Dedifferentiated amniotic fluid mesenchymal stem cell (primary cell): ENCODE measurements at regions not wholly inside any gene's neighbourhood (a gene's known extent, or its start where the extent isn't known, plus 50 kb on each side); places are given as distances from the start of the nearest gene placed in this dataset.

Experiments
- DNase-seq: peaks from one replicate; pipeline ENCODE4 v3.0.0-alpha.2; 2016; ENCODE audit errors: extremely low spot score

GRCh38 chr10:61356354-61356753 lies 96.8 kb downstream of the TMEM26 start:
- DNase-seq: no peak

- no peak for DNase-seq
These were observed 98.0 kb downstream of the TMEM26 start for GRCh38 chr10:61355211-61355610.

DNA sequence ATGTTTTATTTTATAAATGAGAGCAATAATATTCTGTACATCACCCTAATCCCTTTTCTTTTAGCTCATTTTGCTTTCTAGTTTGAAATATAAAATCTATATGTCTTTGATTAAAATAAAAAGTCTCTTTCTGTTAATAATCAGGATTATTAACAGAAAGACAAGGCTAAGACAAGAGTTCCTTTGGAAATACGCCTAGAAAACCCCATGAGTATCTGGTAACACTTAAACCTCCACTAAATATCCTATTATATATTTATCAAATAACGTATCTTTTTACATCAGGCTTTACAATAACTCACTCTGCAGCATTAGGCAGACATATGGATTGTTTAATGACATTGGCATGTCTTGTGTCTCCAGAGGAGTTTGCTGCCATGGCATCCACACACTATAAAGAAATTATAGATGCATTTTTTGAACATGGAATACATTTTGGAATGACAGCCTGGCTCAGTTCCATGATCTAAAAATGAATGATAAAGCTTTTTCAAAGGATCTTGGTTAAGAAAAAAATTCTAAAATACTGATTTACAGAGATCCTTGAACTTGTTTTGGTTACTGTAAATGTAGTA lies 98.7 kb downstream of the TMEM26 start:
- DNase-seq: no peak

- DNase-seq: no peak
These were observed 102.4 kb downstream of the TMEM26 start for GRCh38 chr10:61350794-61351193.

- no peak for DNase-seq
These were observed 103.1 kb downstream of the TMEM26 start for GRCh38 chr10:61350068-61350467.

GRCh38 chr10:61346796-61347413 lies 106.3 kb downstream of the TMEM26 start:
- DNase-seq: no peak

GRCh38 chr10:61343796-61344195 lies 109.4 kb downstream of the TMEM26 start:
- DNase-seq: no peak

- no peak for DNase-seq
These were observed 110.2 kb downstream of the TMEM26 start for GRCh38 chr10:61342858-61343572.

- no peak for DNase-seq
These were observed 112.2 kb downstream of the TMEM26 start for GRCh38 chr10:61341008-61341407.

- no peak for DNase-seq
These were observed 115.0 kb downstream of the TMEM26 start for GRCh38 chr10:61338146-61338545.

GRCh38 chr10:61337741-61338140 lies 115.4 kb downstream of the TMEM26 start:
- no peak for DNase-seq

DNA sequence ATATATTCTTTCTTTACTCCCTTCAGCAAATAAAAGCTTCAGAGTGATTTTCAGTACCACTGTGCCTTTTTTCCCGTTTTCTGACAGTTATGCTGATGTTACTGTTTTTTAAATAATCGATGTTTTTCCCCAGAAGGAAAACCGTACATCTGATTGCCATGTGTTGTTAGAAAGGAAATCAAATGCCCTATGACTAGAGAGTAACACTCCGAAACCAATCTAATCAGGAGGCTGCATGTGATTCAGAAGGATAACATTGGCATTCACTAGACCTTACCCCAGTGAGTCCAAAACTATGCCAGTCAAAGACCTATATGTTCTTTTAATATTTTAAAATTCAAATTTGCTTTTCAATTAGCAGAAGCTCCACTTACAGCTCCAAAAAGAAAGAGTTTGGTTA lies 116.3 kb downstream of the TMEM26 start:
- no peak for DNase-seq

GRCh38 chr10:61335359-61335758 lies 117.8 kb downstream of the TMEM26 start:
- DNase-seq: no peak

DNA sequence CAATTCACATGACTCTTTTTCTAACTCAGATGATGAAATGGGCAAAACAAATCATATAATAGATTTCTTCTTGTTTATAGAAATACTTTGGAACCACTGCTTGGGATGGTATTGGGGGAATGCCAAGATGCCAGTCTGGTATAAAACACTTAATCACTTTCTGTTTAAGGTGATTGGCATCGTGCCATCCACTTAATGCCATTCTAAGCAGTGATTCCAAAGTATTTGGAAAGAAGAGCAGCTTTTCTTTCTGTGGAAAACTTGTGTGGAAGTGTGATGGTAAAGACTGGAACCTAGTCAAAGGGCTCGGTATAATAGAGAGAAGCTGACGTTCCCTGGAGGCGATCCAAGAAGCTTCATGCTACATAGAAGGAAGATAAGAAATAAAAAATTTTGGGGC lies 120.6 kb downstream of the TMEM26 start:
- no peak for DNase-seq

DNA sequence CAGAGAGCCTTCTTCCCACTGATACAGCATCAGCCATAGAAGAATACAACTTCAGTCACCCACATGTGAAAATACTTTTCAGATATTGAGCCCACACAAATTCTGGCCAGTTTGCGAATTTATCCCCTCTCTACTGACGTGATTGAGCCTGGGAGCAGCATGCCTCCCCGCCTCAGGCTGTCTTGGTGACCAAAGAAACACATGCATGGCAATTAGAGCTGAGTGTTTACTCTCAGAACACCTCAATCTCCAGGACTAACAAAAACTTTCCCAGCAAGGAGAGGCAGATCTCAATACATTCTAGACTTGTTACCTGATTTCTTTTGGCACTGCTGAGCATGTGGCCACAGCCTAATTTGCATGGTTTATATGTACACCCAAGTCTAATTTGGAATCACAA lies 122.5 kb downstream of the TMEM26 start:
- no peak for DNase-seq

DNA sequence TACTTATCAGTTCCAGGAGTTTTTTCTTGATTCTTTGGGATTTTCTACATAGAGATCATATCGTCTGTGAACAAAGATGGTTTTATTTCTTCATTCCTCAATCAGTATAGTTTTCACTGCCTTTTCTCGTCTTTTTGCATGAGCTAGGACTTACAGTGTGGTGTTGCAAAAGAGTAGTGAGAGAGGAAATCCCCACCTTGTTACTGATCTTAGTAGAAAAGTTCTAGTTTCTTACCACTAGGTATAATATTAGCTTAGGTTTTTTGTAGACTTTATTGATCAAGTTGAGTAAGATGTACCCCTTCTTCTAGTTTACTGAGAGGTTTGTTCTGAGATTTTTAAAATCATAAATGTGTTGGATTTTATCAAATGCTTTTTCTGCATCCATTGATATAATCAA lies 123.3 kb downstream of the TMEM26 start:
- DNase-seq: no peak

DNA sequence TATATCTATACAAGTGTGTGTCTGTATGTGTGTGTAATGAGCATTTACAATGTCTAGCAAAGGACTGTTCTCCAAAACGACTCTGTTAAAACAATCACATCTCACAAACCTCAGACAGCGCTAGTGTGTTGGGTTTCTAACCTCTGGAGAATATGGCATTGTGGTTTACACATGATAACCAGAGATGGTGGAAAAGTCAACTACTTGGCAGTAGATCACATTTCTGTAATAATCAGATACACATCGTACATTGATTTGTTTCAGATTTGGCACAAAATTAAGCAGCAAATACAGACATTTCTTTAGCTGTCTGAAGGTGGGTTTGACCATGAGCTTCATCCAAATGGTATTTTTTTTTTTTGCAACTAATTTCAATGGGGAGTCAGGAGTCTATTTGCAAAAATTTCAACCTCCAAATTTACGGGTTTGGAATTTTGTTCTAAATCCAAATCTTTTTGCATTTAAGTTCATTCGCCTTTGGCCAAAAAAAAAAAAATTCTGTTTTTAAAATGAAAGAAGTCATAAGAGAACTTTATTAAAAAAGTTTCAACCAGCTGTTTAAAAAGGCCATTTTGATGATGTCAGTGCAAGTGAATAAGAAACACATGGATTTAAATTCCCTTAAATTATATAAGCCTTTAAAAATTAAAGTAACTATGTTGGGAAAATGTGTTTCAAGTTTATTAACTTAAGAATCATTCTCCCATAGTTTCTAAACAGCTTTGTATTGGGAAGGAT lies 127.8 kb downstream of the TMEM26 start:
- no peak for DNase-seq

DNA sequence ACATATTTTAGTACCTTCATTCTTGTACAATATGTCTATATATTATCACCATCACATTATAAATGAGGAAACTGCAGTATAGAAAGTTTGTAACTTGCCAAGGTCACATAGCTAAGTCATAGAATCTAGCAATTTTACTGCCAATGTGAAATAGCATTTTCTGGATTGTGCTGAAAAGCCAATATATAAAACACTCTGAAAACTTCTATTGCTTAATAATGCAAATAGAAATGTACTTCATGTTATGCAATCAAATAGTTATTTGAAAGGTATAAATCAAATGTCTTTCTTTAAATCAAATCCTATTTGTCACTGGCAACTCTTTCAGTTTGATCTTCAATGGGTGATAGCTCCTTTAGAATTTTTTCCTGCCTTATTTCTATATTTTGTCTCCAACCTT lies 129.5 kb downstream of the TMEM26 start:
- no peak for DNase-seq

DNA sequence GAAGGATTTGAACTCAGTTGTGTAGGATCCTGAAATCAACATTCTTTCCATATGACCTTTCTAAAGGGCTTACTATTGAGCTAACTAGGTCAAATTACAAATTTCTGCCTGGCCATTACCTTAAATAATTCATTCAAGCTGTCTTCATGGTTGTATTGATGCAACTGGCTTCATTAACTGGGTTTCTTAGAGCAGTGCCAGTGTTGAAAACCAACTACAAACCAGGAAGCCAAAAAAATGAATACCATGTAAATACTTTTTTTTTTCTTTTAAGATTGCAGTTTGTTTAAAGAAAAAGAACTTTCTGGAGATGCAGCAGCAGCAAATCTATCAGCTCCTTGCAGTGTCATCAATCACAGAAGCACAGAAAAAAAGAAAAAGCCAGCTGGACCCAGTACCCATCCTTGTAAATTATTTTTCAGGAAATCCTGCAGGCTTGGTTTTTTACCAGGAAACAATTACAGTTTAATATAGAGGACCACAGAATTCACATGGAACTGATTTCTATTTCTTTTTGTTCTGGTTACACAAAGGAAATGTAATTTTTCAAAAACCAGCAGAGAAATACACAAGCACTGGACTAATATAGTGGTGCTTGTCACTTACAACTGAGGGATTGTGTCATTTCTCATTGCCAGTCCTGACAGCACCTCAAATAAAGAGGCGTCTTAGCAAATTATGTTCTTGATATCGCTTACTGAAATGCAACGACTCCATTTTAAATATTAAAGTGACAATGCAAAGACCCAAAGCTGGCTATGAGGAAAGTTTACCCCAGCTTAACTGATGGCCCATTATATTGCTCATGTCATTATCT lies 131.9 kb downstream of the TMEM26 start:
- DNase-seq: no peak

DNA sequence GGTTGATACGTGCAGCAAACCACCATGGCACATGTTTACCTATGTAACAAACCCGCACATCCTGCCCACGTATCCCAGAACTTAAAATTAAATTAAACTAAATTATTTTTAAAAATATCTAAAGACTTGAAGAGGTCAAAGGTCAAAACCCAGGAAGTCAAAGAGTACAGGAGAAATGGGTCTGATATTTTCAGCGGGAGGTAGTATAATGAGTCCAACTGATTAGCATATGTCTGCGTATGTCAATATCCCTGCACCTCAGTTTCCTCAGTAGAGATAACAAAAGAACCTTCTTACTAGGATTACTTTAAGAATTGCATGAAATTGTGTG lies 133.0 kb downstream of the TMEM26 start:
- no peak for DNase-seq

DNA sequence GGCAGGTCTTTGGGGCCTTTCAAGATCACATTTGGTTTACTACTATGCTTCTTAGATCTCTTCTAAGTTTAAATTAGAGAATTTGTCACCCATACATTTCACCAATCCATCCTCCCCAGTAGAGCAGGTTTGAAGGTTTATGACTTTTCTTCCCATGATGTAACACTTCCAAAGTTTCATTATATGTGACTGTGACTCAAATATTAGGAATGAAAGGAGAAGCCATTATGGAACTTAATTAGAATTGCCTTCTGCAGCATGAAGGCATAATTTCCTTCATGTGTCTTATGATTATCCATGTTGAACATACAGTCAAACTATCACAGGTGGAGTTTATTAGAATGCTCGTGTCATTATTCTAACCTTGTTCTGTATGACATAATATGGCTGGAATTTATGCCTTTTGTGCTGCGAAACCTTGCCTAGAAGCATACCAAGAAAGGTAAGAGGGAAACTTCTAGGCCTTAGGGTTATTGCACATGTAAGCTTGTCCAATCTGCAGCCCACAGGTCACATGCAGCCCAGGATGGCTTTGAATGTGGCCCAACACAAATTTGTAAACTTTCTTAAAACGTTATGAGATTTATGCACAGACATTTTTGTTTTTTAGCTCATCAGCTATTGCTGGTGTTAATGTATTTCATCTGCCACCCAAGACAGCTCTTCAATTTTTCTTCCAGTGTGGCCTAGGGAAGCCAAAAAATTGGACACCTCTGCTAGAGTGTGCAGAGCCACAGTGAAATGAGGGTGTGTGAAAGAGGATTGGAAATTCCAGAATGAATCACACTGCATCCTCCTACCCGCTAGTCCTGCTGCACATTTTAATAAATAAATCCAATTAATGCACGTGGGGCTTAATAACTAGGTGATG lies 133.6 kb downstream of the TMEM26 start:
- no peak for DNase-seq
